ENCODE measurements at regions not wholly inside any gene's neighbourhood (a gene's known extent, or its start where the extent isn't known, plus 50 kb on each side); places are given as distances from the start of the nearest gene placed in this dataset.

DNA sequence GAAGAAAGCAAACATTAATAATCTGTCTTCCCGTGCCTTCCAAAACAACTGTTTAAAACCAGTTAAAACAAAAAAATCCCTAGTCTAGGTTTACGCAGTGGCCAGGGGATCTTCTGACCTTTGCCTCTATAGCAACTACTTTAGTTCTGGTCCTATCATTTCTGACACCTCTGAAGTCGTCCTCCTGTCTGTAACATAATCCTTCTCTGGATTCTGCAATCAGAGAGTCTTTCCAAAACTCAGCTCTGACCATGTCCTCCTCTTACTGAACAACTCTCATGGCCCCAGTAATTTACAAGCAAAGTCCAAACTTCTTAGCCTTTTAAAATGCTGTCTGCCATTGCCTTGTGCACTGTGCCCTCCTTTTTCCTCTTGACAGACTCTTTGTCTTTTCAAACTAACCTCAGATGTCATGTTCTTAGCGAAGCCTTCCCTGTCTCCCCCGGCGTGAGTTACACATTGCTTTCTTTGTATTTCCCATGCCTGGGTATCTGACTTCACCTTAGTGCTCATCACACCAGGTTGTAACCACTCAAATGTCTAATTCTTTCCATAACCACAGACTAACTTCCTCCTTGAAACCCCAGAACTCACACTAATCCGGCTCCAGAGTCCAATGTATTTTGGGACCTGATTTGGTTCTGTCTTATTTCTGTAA lies 105.2 kb upstream of the BNIP2 start:
- POLR2A ChIA-PET (ENCODE audit: unreplicated experiment), result no interaction called here
- ATAC-seq (no peak), DNase-seq (no peak)
- Histone ChIP-seq H3K9me3 (ENCODE audit: low read length) (no peaks in the 10 kb centered on the region), H3K4me1 (ENCODE audit: insufficient read depth, low read length) (no peaks in the 10 kb centered on the region), H3K27me3 (ENCODE audit: low read length) (peaks cover 58% of the 10 kb centered on the region), H2AFZ (ENCODE audit: low read length) (no peak overlapping the region), H3K4me2 (ENCODE audit: low read length) (no peak overlapping the region), H3K9me2 (replicated peaks; ENCODE audit: low read length) (no peaks in the 10 kb centered on the region), H3F3A (ENCODE audit: low read length, unreplicated experiment) (no peaks in the 10 kb centered on the region), H4K20me1 (ENCODE audit: low read length) (no peaks in the 10 kb centered on the region), H3K4me3 (ENCODE audit: low read length) (no peak overlapping the region), H3K27ac (ENCODE audit: low read length) (no peak overlapping the region), H3K9ac (ENCODE audit: low read length) (no peak overlapping the region), H3K79me2 (ENCODE audit: low read length) (no peaks in the 10 kb centered on the region), H3K36me3 (ENCODE audit: low read depth, low read length) (no peaks in the 10 kb centered on the region)
- TF ChIP-seq, protein P1, sequence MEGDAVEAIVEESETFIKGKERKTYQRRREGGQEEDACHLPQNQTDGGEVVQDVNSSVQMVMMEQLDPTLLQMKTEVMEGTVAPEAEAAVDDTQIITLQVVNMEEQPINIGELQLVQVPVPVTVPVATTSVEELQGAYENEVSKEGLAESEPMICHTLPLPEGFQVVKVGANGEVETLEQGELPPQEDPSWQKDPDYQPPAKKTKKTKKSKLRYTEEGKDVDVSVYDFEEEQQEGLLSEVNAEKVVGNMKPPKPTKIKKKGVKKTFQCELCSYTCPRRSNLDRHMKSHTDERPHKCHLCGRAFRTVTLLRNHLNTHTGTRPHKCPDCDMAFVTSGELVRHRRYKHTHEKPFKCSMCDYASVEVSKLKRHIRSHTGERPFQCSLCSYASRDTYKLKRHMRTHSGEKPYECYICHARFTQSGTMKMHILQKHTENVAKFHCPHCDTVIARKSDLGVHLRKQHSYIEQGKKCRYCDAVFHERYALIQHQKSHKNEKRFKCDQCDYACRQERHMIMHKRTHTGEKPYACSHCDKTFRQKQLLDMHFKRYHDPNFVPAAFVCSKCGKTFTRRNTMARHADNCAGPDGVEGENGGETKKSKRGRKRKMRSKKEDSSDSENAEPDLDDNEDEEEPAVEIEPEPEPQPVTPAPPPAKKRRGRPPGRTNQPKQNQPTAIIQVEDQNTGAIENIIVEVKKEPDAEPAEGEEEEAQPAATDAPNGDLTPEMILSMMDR (conservative IDR thresholded peaks at IDR 0.05; ENCODE audit: low read depth, low read length), result no peak
- TF ChIP-seq EZH2 (IDR thresholded peaks at IDR 0.05; ENCODE audit: low read length, unreplicated experiment) (no peak), EZH2phosphoT487 (IDR thresholded peaks at IDR 0.05; ENCODE audit: borderline replicate concordance, low read length) (no peak)
- intact Hi-C loops (cut with micrococcal nuclease), result no loop called here
- CTCF ChIA-PET, result no interaction called here
- BruUV-seq (replicated peaks), result no TSS peak

DNA sequence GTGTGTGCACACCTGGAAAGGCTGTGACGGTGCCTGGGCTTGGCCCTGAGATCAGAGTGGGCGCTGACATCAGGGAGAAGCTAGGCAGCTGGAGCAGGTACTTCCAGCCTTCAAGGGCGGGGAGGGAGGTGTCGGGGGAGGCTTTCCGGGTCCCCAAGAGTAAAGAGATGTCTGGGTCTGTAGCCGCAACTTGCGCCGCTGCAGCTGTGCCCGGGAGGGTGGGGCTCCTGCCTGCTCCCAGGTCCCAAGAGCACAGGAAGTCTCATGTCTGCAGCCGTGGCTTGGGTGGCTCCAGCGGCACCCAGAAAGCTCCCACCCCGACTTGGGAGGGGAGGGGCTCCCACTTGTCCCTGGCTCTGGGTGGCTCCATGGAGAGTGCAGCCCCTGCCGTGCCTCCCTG lies 103.2 kb upstream of the BNIP2 start:
- CTCF ChIA-PET, result no interaction called here
- H4K20me1 ChIP-seq (ENCODE audit: low read length), result no peaks in the 10 kb centered on the region
- no peak for ATAC-seq

DNA sequence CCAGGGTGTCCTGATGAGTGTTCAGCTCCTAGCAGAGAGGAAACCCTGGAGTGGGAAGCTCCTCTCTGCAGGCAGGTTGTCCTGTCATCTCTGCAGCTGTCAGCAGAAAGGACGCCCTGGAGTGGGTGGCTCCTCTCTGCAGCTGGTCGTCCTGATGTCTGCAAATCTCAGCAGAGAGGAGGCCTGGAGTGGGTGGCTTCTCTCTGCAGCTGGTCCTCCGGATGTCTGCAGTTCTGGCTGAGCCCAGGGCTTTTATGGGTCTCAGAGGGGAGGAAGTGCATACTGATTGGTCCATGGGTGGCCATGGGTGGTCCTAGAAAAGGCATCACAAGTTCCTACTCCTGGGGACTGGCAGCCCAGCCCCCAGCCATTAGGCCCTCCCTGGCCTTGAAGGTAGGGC lies 102.6 kb upstream of the BNIP2 start:
- POLR2A ChIA-PET (ENCODE audit: unreplicated experiment), result no interaction called here

More for the DNA sequence above, 103.2 kb upstream of the BNIP2 start:
- intact Hi-C loops (cut with micrococcal nuclease), result no loop called here
- H2AFZ ChIP-seq (ENCODE audit: low read length), result no peak overlapping the region
- no peaks in the 10 kb centered on the region for H3K36me3 ChIP-seq (ENCODE audit: low read depth, low read length)
- no peak for DNase-seq
- H3K9me3 ChIP-seq (ENCODE audit: low read length), result no peaks in the 10 kb centered on the region
- H3K27me3 ChIP-seq (ENCODE audit: low read length), result peaks cover 51% of the 10 kb centered on the region
- POLR2A ChIA-PET (ENCODE audit: unreplicated experiment), result no interaction called here
- no peaks in the 10 kb centered on the region for H3F3A ChIP-seq (ENCODE audit: low read length, unreplicated experiment)
- H3K4me3 ChIP-seq (ENCODE audit: low read length), result no peak overlapping the region
- no peak overlapping the region for H3K27ac ChIP-seq (ENCODE audit: low read length)
- H3K79me2 ChIP-seq (ENCODE audit: low read length), result no peaks in the 10 kb centered on the region
- H3K9ac ChIP-seq (ENCODE audit: low read length), result no peak overlapping the region
- TF ChIP-seq, protein P1 (conservative IDR thresholded peaks at IDR 0.05; ENCODE audit: low read depth, low read length), result no peak
- TF ChIP-seq EZH2phosphoT487 (IDR thresholded peaks at IDR 0.05; ENCODE audit: borderline replicate concordance, low read length) (no peak), EZH2 (IDR thresholded peaks at IDR 0.05; ENCODE audit: low read length, unreplicated experiment) (no peak)
- no TSS peak for BruUV-seq (replicated peaks)
- H3K9me2 ChIP-seq (replicated peaks; ENCODE audit: low read length), result no peaks in the 10 kb centered on the region
- no peaks in the 10 kb centered on the region for H3K4me1 ChIP-seq (ENCODE audit: insufficient read depth, low read length)
- no peak overlapping the region for H3K4me2 ChIP-seq (ENCODE audit: low read length)

More for the DNA sequence above, 102.6 kb upstream of the BNIP2 start:
- Histone ChIP-seq H3K9me2 (replicated peaks; ENCODE audit: low read length) (no peaks in the 10 kb centered on the region), H3K9me3 (ENCODE audit: low read length) (no peaks in the 10 kb centered on the region), H3K79me2 (ENCODE audit: low read length) (no peaks in the 10 kb centered on the region), H3F3A (ENCODE audit: low read length, unreplicated experiment) (no peaks in the 10 kb centered on the region), H3K4me3 (ENCODE audit: low read length) (no peak overlapping the region), H3K4me1 (ENCODE audit: insufficient read depth, low read length) (no peaks in the 10 kb centered on the region), H4K20me1 (ENCODE audit: low read length) (no peaks in the 10 kb centered on the region), H3K27me3 (ENCODE audit: low read length) (peaks cover 51% of the 10 kb centered on the region), H3K9ac (ENCODE audit: low read length) (no peak overlapping the region), H3K4me2 (ENCODE audit: low read length) (no peak overlapping the region), H2AFZ (ENCODE audit: low read length) (no peak overlapping the region), H3K36me3 (ENCODE audit: low read depth, low read length) (no peaks in the 10 kb centered on the region), H3K27ac (ENCODE audit: low read length) (no peak overlapping the region)
- intact Hi-C loops (cut with micrococcal nuclease), result no loop called here
- ATAC-seq (no peak), DNase-seq (no peak)
- CTCF ChIA-PET, result no interaction called here
- TF ChIP-seq, protein P1 (conservative IDR thresholded peaks at IDR 0.05; ENCODE audit: low read depth, low read length), result no peak
- no peak for TF ChIP-seq EZH2phosphoT487 (IDR thresholded peaks at IDR 0.05; ENCODE audit: borderline replicate concordance, low read length)
- no peak for TF ChIP-seq EZH2 (IDR thresholded peaks at IDR 0.05; ENCODE audit: low read length, unreplicated experiment)
- BruUV-seq (replicated peaks), result no TSS peak

Data from PC-3 (cell line).